ENCODE measurements at regions not wholly inside any gene's neighbourhood (a gene's known extent, or its start where the extent isn't known, plus 50 kb on each side); places are given as distances from the start of the nearest gene placed in this dataset.

DNA sequence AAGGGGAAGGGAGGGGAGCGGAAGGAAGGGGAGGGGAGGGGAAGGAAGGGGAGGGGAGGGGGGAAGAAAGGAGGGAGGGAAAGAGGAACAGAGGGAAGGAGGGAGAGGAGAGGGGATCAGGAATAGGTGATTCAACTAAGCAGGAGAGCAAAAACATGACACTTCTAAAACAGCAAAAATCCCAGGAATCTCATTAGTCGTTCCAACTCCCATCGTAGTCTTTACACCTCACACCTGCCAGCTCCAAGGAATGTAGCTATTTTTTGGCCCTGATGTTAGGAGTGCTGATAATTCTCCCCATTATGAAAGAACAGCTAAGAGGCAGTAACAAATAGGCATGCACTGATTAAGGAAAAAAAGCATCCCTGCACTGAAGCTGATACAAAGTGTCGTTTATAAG lies 709.9 kb upstream of the PKDCC start:
- TF ChIP-seq CTCF (IDR thresholded peaks at IDR 0.05; ENCODE audit: insufficient read depth, low read depth, low read length) = no peak
- no peak for TF ChIP-seq EZH2 (IDR thresholded peaks at IDR 0.05; ENCODE audit: insufficient read depth, low read length)

All from astrocyte (in vitro differentiated cells and primary cell).